ENCODE measurements at regions not wholly inside any gene's neighbourhood (a gene's known extent, or its start where the extent isn't known, plus 50 kb on each side); places are given as distances from the start of the nearest gene placed in this dataset.
A peak's percentile ranks its signal among the peaks of the same experiment; 100 is the strongest.

GRCh38 chr21:38976900-38977299 lies 171.2 kb downstream of the ETS2 start:
- TF ChIP-seq RAD21 (IDR thresholded peaks at IDR 0.05; ENCODE audit: low read depth) = no peak
- TF ChIP-seq REST (IDR thresholded peaks at IDR 0.05; ENCODE audit: low read depth) = no peak
- no peak for TF ChIP-seq USF1 (IDR thresholded peaks at IDR 0.05)
- TF ChIP-seq YY1 (IDR thresholded peaks at IDR 0.05; ENCODE audit: low read depth) = no peak
- no peak for TF ChIP-seq NFIC (IDR thresholded peaks at IDR 0.05)
- TF ChIP-seq CEBPB (IDR thresholded peaks at IDR 0.05) = no peak
- no peak for TF ChIP-seq TCF12 (IDR thresholded peaks at IDR 0.05; ENCODE audit: low read depth)
- TF ChIP-seq EP300 (IDR thresholded peaks at IDR 0.05; ENCODE audit: borderline replicate concordance) = no peak
- TF ChIP-seq MAX (IDR thresholded peaks at IDR 0.05) = no peak
- no peak for TF ChIP-seq ZBTB7A (IDR thresholded peaks at IDR 0.05; ENCODE audit: low read depth)
- TF ChIP-seq FOXM1 (IDR thresholded peaks at IDR 0.05; ENCODE audit: borderline replicate concordance, low read depth) = no peak
- TF ChIP-seq EGR1 (IDR thresholded peaks at IDR 0.05) = no peak
- no peak for TF ChIP-seq TEAD4 (IDR thresholded peaks at IDR 0.05)
- no peak for TF ChIP-seq TAF1 (IDR thresholded peaks at IDR 0.05; ENCODE audit: low read depth)
- no peak for TF ChIP-seq CREB1 (IDR thresholded peaks at IDR 0.05; ENCODE audit: low read depth)

- no peak for TF ChIP-seq RAD21 (IDR thresholded peaks at IDR 0.05; ENCODE audit: low read depth)
Observed at GRCh38 chr21:38973552-38973951, 167.8 kb downstream of the ETS2 start.

GRCh38 chr21:38972078-38972477 lies 166.3 kb downstream of the ETS2 start:
- TF ChIP-seq EGR1 (IDR thresholded peaks at IDR 0.05) (no peak), TAF1 (IDR thresholded peaks at IDR 0.05; ENCODE audit: low read depth) (no peak), CREB1 (IDR thresholded peaks at IDR 0.05; ENCODE audit: low read depth) (no peak)

- TF ChIP-seq NFIC (IDR thresholded peaks at IDR 0.05) (no peak), CREB1 (IDR thresholded peaks at IDR 0.05; ENCODE audit: low read depth) (no peak), USF1 (IDR thresholded peaks at IDR 0.05) (no peak), EGR1 (IDR thresholded peaks at IDR 0.05) (no peak), ZBTB7A (IDR thresholded peaks at IDR 0.05; ENCODE audit: low read depth) (no peak), FOXM1 (IDR thresholded peaks at IDR 0.05; ENCODE audit: borderline replicate concordance, low read depth) (no peak), RAD21 (IDR thresholded peaks at IDR 0.05; ENCODE audit: low read depth) (no peak), YY1 (IDR thresholded peaks at IDR 0.05; ENCODE audit: low read depth) (no peak), MAX (IDR thresholded peaks at IDR 0.05) (no peak), REST (IDR thresholded peaks at IDR 0.05; ENCODE audit: low read depth) (no peak), TCF12 (IDR thresholded peaks at IDR 0.05; ENCODE audit: low read depth) (no peak), TAF1 (IDR thresholded peaks at IDR 0.05; ENCODE audit: low read depth) (no peak), EP300 (IDR thresholded peaks at IDR 0.05; ENCODE audit: borderline replicate concordance) (no peak)
Observed at GRCh38 chr21:38970765-38971164, 165.0 kb downstream of the ETS2 start.

- no peak for TF ChIP-seq TEAD4 (IDR thresholded peaks at IDR 0.05)
- TF ChIP-seq USF1 (IDR thresholded peaks at IDR 0.05) = no peak
Observed at GRCh38 chr21:38968887-38969543, 163.3 kb downstream of the ETS2 start.

- no peak for TF ChIP-seq ZBTB7A (IDR thresholded peaks at IDR 0.05; ENCODE audit: low read depth)
- peak; percentile 60 for TF ChIP-seq USF1 (IDR thresholded peaks at IDR 0.05)
- TF ChIP-seq EP300 (IDR thresholded peaks at IDR 0.05; ENCODE audit: borderline replicate concordance) = no peak
Observed at GRCh38 chr21:38965910-38966504, 160.3 kb downstream of the ETS2 start.

All from Ishikawa (cell line).